ENCODE measurements at regions not wholly inside any gene's neighbourhood (a gene's known extent, or its start where the extent isn't known, plus 50 kb on each side); places are given as distances from the start of the nearest gene placed in this dataset.

DNA sequence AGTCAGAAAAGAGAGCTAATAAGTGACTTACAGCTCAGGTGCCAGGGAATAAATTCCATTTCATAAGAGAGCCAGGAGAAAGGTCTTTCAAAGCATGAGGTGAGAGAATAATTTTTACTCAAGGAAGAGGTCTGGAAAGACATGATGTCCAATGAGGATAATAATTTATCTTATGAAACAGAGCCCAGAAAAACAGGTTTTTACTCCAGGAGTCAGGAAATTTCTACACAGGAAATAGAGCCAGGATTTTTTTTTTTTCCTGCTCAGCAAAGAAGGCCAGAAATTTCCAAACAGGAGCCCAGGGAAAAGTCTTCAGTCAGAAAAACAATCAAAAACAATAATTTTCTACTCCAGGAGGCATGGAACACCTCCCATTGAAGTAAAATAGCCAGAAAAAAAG, 1185.7 kb upstream of the TSPY4 start:
- DNase-seq (ENCODE audit: extremely low read depth in 1 of 11, low read depth in 9 of 11, low spot score in 4 of 11): no peak

DNA sequence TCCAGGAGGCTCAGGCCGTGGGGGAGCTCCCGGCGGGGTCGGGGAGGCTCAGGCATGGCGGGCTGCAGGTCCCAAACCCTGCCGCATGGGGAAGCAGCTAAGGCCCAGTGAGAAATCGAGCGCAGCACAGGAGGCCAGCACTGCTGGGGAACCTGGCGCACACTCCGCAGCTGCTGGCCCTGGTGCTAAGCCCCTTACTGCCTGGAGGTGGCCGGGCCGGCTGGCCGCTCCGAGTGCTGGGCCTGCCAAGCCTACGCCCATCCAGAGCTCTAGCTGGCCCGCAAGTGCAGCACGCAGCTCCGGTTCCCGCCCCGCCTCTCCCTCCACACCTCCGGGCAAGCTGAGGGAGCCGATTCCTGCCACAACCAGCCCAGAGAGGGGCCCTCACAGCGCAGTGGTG, 1208.7 kb upstream of the TSPY4 start:
- DNase-seq (ENCODE audit: extremely low read depth in 1 of 11, low read depth in 9 of 11, low spot score in 4 of 11): no peak

DNA sequence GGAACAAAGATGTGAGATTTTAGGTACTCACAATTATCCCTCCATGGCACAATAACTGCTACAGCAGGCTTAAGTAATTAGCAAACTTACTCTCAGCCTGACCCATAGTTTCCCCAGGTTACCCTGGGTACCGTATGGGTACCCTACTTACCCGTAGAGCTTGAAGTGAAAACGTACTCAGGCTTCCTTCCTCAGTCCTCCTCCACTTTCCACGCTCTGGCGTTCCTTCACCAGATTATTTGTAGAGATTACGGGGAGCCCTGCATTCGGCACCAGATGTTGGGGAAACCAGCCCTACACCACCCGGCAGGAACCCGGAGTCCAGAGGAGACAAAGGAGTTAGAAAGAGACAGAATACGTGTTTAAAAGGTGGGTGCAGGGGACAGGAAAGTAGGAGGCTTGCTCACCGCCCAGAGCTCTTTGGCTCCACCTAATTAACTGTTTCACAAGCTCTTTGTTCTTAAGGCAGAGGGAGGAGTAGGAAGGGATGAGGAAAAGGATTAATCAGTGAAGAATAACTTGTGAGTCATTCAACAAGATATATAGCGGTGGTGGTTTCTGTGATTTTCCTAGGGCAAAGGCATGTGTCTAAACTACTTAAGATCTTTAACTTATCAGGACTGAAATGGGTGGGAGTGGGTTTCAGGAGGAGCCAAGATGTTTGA, 1211.2 kb upstream of the TSPY4 start:
- DNase-seq (ENCODE audit: extremely low read depth in 1 of 11, low read depth in 9 of 11, low spot score in 4 of 11): no peak

DNA sequence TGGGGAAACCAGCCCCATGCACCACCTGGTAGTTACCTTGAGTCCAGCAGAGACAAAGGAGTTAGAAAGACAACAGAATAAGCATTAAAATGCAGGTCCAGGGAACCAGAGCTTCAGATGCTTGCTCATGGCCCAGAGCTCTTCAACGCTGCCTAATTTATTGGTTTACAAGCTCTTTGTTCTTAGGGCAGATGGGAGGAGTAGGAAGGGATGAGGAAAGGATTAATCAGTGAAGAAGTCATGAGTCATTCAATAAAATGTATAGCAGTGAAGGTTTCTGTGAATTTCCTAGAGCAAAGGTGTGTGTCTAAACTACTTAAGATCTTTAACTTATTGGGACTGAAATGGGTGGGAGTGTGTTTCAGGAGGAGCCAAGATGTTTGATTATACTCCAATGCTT, 1210.3 kb upstream of the AMELY start:
- DNase-seq (ENCODE audit: extremely low read depth in 1 of 11, low read depth in 9 of 11, low spot score in 4 of 11): no peak

DNA sequence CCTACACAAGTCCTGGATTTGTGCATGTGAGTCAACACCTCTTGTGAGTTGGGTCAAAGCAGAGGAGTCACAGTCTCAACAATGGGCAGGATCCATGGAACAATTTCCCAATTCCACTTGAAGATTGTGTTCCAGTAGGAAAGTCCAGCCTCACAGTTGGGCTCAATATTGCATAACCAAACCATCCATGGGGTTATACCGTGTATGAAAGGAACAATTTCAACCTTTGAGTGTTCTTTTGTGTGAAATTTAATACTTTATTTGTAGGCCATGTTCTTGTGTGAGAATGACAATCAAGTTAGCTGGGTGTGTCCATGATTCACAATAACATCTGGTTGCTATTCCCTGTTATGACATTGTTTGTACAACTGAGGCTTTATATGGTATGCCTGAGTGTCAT, 1182.9 kb upstream of the AMELY start:
- no peak for DNase-seq (ENCODE audit: extremely low read depth in 1 of 11, low read depth in 9 of 11, low spot score in 4 of 11)

DNA sequence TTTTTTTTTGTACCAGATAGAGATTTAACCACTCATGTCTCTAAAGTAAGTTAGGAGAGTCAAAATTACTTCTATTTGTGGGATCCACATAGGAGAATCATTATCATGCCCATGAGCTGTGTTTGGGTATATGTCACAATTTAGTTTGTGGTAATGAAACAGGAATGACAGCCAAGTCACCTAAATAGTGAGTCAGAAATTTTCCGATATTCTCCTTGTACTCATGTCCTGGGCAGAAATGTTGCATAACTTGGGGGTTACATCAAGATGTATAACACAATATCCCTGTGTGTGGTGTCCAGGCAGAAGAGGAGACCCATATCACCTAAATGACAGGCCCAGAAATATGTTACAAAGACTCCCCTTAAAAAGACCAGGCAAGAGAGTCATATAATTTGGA, 1181.4 kb upstream of the AMELY start:
- no peak for DNase-seq (ENCODE audit: extremely low read depth in 1 of 11, low read depth in 9 of 11, low spot score in 4 of 11)

DNA sequence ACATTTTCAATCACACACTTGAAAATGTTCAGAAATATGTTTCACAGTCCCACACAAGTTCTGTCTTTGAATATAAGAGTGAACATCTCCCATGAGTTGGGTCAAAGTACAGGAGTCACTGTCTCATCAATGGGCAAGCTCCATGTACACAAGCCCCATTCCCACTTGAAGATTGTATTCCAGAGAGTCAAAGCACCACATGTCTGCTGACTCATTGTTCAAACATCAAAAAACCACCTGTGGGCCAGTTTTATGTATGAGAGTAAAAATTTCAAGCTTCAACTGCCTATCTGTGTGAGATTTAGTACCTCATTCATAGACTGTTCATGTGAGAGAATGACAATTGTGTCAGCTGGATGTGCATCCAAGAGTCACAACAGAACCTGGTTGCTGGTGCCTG, 1174.4 kb upstream of the AMELY start:
- no peak for DNase-seq (ENCODE audit: extremely low read depth in 1 of 11, low read depth in 9 of 11, low spot score in 4 of 11)

DNA sequence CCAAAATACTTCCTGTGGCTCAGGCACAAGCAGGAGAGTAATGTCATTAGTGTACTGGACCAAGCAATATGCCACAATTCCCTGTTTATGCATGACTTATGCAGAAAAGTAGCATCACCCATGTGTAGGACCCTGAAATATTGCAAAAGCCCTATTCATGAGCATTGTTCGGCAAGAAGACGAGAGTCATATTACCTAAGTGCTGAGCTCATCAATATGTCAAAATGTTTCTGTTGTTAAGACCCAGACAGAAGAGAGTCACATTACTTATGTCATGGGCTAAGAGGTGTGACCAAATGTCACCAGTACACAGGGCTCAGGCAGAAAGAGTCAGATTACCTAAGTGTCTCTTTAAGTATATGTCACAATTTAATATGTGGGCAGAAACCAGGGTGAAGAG, 1172.6 kb upstream of the AMELY start:
- no peak for DNase-seq (ENCODE audit: extremely low read depth in 1 of 11, low read depth in 9 of 11, low spot score in 4 of 11)

DNA sequence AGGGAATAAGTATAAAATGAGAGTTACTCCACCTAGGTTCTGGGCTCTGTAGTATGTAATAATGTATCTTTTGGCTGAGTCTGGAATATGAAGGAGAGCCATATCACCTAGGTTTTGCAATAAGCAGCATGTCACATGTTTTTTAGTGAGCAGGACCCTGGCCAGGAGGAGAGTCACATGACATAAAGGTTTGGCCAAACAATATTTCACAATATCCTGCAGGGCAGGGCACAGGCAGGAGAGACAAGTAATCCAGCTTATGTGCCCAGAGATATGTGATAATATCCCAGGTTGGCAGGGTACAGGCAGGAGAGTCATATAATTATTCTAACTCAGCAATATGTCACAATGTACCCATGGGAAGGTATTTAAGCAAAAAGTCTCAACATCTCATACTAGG, 1169.6 kb upstream of the AMELY start:
- no peak for DNase-seq (ENCODE audit: extremely low read depth in 1 of 11, low read depth in 9 of 11, low spot score in 4 of 11)

DNA sequence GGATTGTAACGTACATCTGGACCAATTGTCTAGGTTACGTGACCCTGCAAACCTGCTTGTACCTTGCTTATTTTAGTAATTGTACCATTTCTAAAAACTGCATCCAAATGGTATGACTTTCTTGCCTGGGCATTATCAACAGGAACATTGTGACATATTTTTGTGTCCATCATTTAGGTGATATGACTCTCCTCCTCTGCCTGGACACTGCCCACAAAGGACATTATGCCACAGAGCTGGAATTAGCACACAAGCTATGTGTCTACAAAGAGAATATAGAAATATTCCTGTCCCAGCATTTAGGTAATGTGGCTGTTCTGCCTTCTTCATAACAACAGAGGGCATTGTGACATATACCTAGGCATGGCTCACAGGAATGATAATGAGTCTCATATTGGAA, 1153.7 kb upstream of the AMELY start:
- DNase-seq (ENCODE audit: extremely low read depth in 1 of 11, low read depth in 9 of 11, low spot score in 4 of 11): no peak

DNA sequence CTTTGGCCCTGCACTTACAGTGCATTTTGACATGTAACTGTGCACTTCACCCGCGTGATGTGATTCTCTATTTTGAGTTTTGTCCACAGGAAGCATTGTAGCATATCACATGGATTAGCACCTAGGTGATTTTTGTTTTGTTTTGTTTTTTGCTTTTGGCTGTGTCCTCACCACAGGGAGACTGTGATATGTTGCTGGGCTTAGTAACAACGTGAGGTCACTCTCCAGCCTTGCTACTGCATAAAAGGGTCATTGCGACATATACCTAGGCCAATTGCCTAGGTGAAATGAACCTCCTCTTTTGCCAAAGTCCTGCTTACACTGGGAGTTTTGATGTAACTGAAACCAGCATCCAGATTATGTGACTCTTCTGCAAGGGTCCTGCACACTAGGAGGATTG, 1152.9 kb upstream of the AMELY start:
- no peak for DNase-seq (ENCODE audit: extremely low read depth in 1 of 11, low read depth in 9 of 11, low spot score in 4 of 11)

DNA sequence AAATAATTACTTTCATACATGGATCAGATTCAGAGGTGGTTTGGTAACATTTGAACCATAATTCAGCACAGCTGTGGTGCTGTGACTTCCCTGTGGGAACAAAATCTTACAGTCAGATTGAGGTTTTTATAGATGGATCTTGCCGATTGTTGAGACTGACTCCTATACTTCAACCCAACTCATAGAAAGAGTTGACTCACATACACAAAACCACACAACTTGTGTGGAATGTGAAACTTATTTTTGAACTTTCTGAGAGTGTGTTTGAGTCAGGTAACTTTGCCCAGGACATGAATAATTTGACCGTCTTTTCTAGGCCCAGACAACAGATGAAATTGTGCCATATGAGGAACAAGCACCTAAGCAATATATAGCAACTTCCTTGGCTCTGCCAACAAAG, 1152.4 kb upstream of the AMELY start:
- no peak for DNase-seq (ENCODE audit: extremely low read depth in 1 of 11, low read depth in 9 of 11, low spot score in 4 of 11)

DNA sequence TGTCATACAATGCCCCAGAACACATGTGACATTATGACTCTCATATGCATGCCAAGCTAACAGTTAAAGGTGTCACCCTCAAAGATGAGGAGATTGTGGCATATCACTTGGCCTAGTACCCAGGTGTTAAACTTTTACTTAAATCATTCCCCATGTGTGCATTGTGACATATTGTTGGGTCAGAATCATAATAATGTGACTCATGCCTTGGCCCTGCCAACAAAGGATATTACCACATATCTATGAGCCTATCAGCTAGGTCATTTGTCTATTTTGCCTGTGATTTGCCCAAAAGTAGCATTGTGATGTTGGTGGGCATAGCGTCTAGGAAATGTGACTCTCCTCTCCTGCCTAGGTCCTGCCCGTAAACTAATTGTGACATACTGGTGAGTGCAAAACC, 1147.1 kb upstream of the AMELY start:
- DNase-seq (ENCODE audit: extremely low read depth in 1 of 11, low read depth in 9 of 11, low spot score in 4 of 11): no peak

DNA sequence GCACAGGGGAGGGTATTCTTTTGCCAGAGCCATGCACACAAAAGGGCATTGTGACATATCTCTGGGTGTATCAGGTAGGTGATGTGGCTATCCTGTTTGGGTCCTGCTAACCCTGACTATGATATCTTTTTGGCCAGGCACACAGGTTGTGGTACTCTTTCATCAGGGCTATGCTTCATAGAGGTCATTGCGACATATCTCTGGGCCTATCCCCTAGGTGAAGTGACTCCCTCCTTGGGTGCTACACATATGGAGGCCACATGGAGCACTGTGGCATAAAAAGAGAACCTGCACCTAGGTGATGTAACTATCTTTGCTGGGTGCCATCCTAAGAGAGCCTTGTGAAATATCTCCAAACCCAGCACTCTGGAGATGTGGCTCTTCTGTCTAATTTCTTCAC, 1139.8 kb upstream of the AMELY start:
- no peak for DNase-seq (ENCODE audit: extremely low read depth in 1 of 11, low read depth in 9 of 11, low spot score in 4 of 11)

DNA sequence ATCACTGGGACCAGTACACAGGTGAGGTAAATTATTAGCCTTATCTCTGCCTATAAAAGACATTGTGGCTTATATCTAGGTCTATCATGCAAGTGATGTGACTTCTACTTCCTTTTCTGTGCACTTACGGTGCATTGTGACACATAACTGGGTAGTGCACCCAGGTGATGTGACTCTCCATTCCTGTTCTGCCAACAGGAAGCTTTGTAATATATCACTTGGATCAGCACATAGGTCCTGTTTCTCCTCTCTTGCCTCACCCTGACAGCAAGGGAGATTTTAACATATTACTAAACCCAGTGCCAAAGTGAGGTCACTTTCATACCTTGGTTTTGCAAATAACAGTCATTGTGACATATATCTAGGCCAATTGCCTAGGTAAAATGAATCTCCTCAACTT, 1129.7 kb upstream of the AMELY start:
- DNase-seq (ENCODE audit: extremely low read depth in 1 of 11, low read depth in 9 of 11, low spot score in 4 of 11): no peak

DNA sequence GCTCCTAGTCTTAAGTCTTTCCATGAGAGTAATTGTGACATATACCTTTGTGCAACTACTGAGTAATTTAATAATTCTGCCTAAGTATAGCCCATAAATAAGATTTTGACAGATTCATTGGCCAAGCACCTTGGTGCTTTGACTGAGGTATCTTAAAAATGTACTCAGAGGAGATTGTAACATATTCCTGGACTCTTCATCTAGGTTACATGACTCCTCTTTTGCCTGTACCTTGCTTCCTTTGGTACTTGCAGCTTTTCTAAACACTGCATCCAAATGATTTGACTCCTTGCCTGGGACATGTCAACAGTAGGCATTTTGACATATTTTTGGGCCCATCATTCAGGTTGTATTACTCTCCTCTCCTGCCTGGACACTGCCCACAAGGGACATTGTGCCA, 1125.0 kb upstream of the AMELY start:
- DNase-seq (ENCODE audit: extremely low read depth in 1 of 11, low read depth in 9 of 11, low spot score in 4 of 11): no peak

DNA sequence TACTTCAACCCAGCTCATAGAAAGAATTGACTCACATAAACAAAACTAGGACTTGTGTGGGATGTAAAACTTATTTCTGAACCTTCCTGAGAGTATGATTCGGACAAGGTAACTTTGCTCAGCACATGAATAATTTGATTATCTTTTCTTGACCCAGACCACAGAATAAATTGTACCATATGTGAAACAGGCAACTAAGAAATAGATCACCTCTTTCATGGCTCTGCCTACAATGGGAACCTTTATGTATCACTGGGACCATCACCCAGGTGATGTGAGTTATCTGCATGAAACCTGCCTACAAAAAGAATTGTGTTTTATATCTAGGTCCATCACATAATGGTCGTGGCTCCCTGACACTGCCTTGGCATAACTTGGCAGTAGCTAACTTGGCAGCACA, 1124.1 kb upstream of the AMELY start:
- DNase-seq (ENCODE audit: extremely low read depth in 1 of 11, low read depth in 9 of 11, low spot score in 4 of 11): no peak

DNA sequence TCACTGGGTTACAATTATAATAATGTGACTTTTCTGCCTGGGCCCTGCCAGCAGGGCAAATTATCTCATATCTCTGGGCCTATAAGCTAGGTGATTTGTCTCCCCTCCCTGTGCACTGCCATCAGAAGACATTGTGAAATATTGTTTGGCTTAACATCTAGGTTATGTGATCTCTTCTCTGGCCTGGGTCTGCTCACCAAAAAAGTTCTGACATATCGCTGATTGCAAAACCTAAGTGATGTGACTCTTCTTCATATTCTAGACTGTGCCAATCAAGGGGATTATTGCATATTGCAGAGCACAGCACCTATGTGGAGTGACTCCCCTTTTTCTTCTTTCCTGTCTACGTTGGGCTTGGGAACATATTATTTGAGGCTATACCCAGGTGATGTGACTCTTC, 1123.1 kb upstream of the AMELY start:
- DNase-seq (ENCODE audit: extremely low read depth in 1 of 11, low read depth in 9 of 11, low spot score in 4 of 11): no peak

DNA sequence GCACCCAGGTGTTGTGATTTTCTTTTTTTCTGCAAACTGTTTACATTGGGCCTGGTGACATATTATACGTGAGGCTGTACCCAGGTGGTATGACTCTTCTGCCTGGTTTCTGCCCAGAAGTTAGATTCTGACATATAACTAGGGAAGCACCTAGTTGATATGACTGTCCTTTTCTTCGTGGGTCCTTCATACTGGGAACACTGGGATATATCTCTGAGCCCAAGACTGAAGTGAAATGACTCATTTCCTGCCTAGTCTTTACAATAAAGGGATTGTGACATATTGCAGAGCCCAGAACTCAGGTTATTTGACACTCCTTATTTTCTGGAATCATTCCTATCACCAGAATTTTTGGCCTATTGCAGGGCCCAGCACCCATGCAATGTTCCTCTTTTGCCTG, 1121.6 kb upstream of the AMELY start:
- no peak for DNase-seq (ENCODE audit: extremely low read depth in 1 of 11, low read depth in 9 of 11, low spot score in 4 of 11)

DNA sequence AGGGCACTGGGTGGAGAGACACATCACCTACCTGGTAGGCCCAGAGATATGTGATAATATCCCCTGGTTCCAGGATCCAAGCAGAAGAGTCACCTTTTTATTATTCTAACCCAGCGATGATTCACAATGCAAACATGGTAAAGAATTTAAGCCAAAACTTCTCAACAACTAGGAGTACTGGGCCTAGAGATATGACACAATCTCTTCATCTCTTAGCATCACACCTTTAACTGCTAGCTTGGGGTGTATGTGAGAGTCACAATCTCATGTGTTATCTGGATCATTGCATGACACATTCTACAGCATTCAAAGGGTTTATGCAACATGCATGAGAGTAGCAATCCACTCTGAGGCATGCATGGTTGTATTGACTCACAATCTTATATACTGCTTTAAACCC, 1109.0 kb upstream of the AMELY start:
- DNase-seq (ENCODE audit: extremely low read depth in 1 of 11, low read depth in 9 of 11, low spot score in 4 of 11): no peak

DNA sequence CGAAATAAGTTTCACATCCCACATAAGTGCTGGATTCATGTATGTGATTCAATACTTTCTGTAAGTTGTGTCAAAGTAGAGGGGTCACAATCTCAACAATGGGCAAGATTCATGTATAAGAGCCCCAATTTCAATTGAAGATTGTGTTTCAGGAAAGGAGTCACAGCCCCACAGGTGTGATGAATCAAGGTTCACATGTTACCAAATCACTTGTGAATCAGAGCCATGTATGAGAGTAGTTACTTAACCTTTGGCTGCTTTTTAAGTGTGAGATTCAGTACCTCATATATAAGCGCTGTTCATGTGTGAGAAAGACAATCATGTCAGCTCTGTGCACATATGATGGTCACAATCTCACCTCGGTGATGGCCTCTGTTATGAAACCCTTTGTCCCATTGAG, 1100.0 kb upstream of the AMELY start:
- DNase-seq (ENCODE audit: extremely low read depth in 1 of 11, low read depth in 9 of 11, low spot score in 4 of 11): no peak

DNA sequence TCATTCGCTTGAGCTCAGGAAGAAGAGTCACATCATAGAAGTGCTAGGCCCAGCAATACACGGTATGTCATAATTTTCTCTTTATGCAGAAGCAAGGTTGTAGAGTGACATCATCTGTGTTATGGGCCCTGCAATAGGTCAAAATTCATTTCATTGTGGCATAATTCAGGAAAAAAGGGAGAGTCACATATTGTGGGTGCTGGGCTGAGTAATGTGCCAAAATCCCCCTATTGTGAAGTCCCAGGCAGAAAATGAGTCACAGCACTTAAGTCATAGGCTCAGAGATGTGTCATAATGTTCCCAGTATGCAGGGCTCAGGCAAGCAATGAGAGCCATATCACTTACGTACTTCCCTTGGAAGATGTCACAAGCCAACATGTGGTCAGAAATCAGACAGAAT, 1092.6 kb upstream of the AMELY start:
- no peak for DNase-seq (ENCODE audit: extremely low read depth in 1 of 11, low read depth in 9 of 11, low spot score in 4 of 11)
